Ishikawa (cell line): ENCODE measurements at regions not wholly inside any gene's neighbourhood (a gene's known extent, or its start where the extent isn't known, plus 50 kb on each side); places are given as distances from the start of the nearest gene placed in this dataset.
A peak's percentile ranks its signal among the peaks of the same experiment; 100 is the strongest.

ENCODE experiments used
- CEBPB ChIP-seq: IDR thresholded peaks from 2 replicates; pipeline ENCODE4 v1.6.1; 2012
- CREB1 ChIP-seq: IDR thresholded peaks from 2 replicates; pipeline ENCODE4 v1.6.1; 2012; ENCODE audit warnings: low read depth
- EGR1 ChIP-seq: IDR thresholded peaks from 2 replicates; pipeline ENCODE4 v1.6.1; 2012
- EP300 ChIP-seq: IDR thresholded peaks from 2 replicates; pipeline ENCODE4 v1.6.1; 2012; ENCODE audit warnings: borderline replicate concordance
- MAX ChIP-seq: IDR thresholded peaks from 2 replicates; pipeline ENCODE4 v1.6.1; 2012
- NFIC ChIP-seq: IDR thresholded peaks from 2 replicates; pipeline ENCODE4 v1.6.1; 2012
- RAD21 ChIP-seq: IDR thresholded peaks from 2 replicates; pipeline ENCODE4 v1.6.1; 2012; ENCODE audit warnings: low read depth
- REST ChIP-seq: IDR thresholded peaks from 2 replicates; pipeline ENCODE4 v1.6.1; 2012; ENCODE audit warnings: low read depth, mild to moderate bottlenecking
- TAF1 ChIP-seq: IDR thresholded peaks from 2 replicates; pipeline ENCODE4 v1.6.1; 2012; ENCODE audit warnings: low read depth, mild to moderate bottlenecking
- TCF12 ChIP-seq: IDR thresholded peaks from 2 replicates; pipeline ENCODE4 v1.6.1; 2012; ENCODE audit warnings: low read depth
- TEAD4 ChIP-seq: IDR thresholded peaks from 2 replicates; pipeline ENCODE4 v1.6.1; 2012
- USF1 ChIP-seq: IDR thresholded peaks from 2 replicates; pipeline ENCODE4 v1.6.1; 2012
- YY1 ChIP-seq: IDR thresholded peaks from 2 replicates; pipeline ENCODE4 v1.6.1; 2012; ENCODE audit warnings: low read depth

- TF ChIP-seq REST = peak; percentile 84
- no peak for TF ChIP-seq CEBPB
Measured at GRCh38 chr14:51780741-51781140, 79.7 kb upstream of the GNG2 start.

DNA sequence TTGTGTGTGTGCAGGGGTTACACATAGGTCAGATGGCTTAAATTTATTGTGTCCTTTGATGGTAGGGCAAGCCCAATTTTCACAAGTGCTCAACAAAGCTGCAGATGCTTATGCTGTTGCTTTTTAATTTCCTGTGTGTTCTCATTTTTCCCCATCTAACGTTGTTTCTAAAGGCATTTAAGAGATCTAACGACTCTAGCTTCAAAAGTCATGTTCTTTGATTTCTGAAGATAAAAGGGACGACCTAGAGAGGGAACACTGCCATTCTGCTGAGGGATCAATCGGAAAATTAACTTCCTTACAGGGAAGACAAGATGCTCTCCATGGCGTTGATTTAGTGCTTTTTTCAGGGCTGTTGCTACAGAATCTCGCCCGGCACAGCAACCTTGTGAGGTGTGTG lies 79.0 kb upstream of the GNG2 start:
- TF ChIP-seq CEBPB (no peak), EP300 (no peak), TEAD4 (no peak), TAF1 (no peak), TCF12 (no peak), MAX (no peak), EGR1 (no peak), REST (no peak), CREB1 (no peak), RAD21 (no peak)

- TF ChIP-seq YY1 = no peak
- TF ChIP-seq REST = no peak
- no peak for TF ChIP-seq TCF12
Measured at GRCh38 chr14:51782435-51782834, 78.0 kb upstream of the GNG2 start.

- TF ChIP-seq YY1 (no peak), EP300 (no peak), CEBPB (no peak), USF1 (no peak), RAD21 (no peak), TCF12 (no peak), REST (no peak), CREB1 (no peak), NFIC (no peak), TEAD4 (no peak), MAX (no peak), TAF1 (no peak), EGR1 (no peak)
Measured at GRCh38 chr14:51783765-51784164, 76.6 kb upstream of the GNG2 start.

DNA sequence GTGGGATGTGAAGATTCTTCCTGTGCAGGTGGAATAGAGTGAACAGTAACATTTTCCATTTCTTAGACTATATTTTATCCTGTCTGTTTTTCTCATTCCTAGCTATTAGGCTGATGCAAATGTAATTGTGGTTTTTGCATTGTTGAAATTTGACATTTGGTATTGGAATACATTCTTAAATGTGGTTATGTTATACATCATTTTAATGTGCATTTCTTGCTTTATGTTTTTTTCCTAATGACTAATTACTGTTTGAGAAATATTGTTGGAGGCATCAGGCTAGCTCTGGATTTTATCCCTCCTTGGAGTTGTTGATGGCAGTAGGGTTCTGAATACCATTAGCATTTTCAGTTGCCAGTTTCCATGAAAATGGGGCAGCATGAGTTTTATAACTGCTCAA lies 75.9 kb upstream of the GNG2 start:
- TF ChIP-seq NFIC = no peak
- no peak for TF ChIP-seq USF1
- no peak for TF ChIP-seq TAF1
- no peak for TF ChIP-seq TCF12
- no peak for TF ChIP-seq CREB1
- TF ChIP-seq YY1 = no peak
- no peak for TF ChIP-seq EGR1
- TF ChIP-seq TEAD4 = no peak
